ENCODE measurements at regions not wholly inside any gene's neighbourhood (a gene's known extent, or its start where the extent isn't known, plus 50 kb on each side); places are given as distances from the start of the nearest gene placed in this dataset.
"Not testable (repeated sequence)": the region's sequence is repeated elsewhere in the genome, so short reads cannot be mapped to it uniquely, and the experiment has no call there.

DNA sequence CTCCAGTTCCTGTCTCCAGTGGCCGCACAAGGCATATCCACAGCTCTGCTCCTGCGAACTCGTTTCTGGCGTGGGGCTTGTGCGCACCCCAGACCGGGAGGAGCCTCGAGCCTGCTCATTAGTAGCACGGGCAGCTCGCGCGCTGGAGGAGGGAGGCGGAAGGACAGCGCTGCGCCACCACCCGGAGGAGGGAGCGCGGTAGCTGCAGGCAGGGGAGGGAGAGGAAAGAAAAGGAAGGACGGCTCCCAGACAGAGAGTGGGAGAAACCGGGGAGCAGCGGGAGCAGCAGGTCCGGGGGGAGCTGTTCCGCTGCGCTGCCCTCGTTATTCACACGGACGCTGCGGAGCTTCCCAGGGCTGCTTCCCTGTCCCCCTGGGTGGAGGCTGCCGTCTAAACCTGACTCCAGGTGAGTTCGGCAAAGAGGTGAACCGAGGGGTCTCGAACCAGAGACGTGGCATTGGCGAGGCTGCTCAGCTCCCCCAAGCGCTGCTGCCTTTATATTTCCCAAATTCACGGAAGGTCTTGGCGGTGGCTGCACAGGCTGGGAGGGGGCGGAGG, 121.3 kb upstream of the ZNF717 start:
- Histone ChIP-seq H3K4me3 (peak overlapping the region; percentile 64), H3F3A (ENCODE audit: low read depth) (no peaks in the 10 kb centered on the region), H3K4me1 (no peaks in the 10 kb centered on the region), H3K4me2 (peak overlapping the region; percentile 73), H3K9ac (no peak overlapping the region), H3K79me2 (ENCODE audit: low read depth) (no peaks in the 10 kb centered on the region), H3K9me3 (ENCODE audit: low read depth) (no peaks in the 10 kb centered on the region), H3K27ac (no peak overlapping the region), H4K20me1 (ENCODE audit: low read depth) (no peaks in the 10 kb centered on the region), H3K36me3 (no peaks in the 10 kb centered on the region), H3K27me3 (peaks cover 30% of the 10 kb centered on the region), H2AFZ (replicated peaks) (peak overlapping the region; percentile 93)
- Mint-ChIP-seq H3K4me1 (peaks cover 5% of the 10 kb centered on the region), H3K36me3 (no peaks in the 10 kb centered on the region), H3K9me3 (no peaks in the 10 kb centered on the region), H3K4me3 (peak overlapping the region; percentile 89), H3K27me3 (ENCODE audit: insufficient read depth, low read depth) (no peaks in the 10 kb centered on the region), H3K27ac (no peak overlapping the region)
- no peak for TF ChIP-seq EZH2phosphoT487 (IDR thresholded peaks at IDR 0.05)
- TF ChIP-seq, protein P1, sequence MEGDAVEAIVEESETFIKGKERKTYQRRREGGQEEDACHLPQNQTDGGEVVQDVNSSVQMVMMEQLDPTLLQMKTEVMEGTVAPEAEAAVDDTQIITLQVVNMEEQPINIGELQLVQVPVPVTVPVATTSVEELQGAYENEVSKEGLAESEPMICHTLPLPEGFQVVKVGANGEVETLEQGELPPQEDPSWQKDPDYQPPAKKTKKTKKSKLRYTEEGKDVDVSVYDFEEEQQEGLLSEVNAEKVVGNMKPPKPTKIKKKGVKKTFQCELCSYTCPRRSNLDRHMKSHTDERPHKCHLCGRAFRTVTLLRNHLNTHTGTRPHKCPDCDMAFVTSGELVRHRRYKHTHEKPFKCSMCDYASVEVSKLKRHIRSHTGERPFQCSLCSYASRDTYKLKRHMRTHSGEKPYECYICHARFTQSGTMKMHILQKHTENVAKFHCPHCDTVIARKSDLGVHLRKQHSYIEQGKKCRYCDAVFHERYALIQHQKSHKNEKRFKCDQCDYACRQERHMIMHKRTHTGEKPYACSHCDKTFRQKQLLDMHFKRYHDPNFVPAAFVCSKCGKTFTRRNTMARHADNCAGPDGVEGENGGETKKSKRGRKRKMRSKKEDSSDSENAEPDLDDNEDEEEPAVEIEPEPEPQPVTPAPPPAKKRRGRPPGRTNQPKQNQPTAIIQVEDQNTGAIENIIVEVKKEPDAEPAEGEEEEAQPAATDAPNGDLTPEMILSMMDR (IDR thresholded peaks at IDR 0.05): peak; percentile 54
- TF ChIP-seq EZH2 (IDR thresholded peaks at IDR 0.05): no peak
- DNase-seq (ENCODE audit: low spot score): peak; percentile 88

DNA sequence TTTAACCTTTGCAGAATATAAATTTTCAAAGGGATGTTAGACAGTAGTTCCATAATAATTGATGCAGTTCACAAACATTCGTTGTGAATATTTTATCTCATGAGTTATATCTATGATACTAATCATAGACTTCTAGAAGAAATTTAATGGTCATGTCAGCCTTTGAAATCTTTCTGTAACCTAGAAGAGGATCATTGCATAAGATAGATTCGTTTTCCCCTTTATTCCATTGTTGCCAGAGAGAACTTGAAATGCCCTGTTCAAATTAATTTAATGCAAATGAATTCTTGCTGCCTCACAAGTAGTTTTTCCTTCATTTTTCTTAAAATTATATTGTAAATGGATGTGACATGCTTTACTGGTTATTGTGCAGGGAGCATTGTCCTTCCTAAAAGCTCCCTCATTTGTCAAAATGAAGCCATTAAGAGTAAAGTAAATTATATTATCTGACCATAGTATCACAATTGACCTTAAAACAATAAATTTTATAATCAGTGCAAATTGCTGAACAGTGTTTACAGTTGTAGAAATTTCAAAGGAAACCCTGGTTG, 128.5 kb upstream of the ZNF717 start:
- Histone ChIP-seq H3F3A (ENCODE audit: low read depth) (no peaks in the 10 kb centered on the region), H3K4me1 (no peaks in the 10 kb centered on the region), H3K9me3 (ENCODE audit: low read depth) (no peaks in the 10 kb centered on the region), H2AFZ (replicated peaks) (no peak overlapping the region), H3K9ac (no peak overlapping the region), H3K4me2 (no peak overlapping the region), H3K79me2 (ENCODE audit: low read depth) (no peaks in the 10 kb centered on the region), H3K4me3 (no peak overlapping the region), H3K36me3 (no peaks in the 10 kb centered on the region), H4K20me1 (ENCODE audit: low read depth) (no peaks in the 10 kb centered on the region), H3K27me3 (no peaks in the 10 kb centered on the region), H3K27ac (no peak overlapping the region)
- TF ChIP-seq, protein P1 (IDR thresholded peaks at IDR 0.05): no peak
- TF ChIP-seq EZH2 (IDR thresholded peaks at IDR 0.05) (no peak), EZH2phosphoT487 (IDR thresholded peaks at IDR 0.05) (no peak)
- no peaks in the 10 kb centered on the region for H3K4me1 Mint-ChIP-seq
- DNase-seq (ENCODE audit: low spot score): no peak
- no peak overlapping the region for H3K27ac Mint-ChIP-seq
- H3K27me3 Mint-ChIP-seq (ENCODE audit: insufficient read depth, low read depth): peaks cover 2% of the 10 kb centered on the region
- H3K4me3 Mint-ChIP-seq: no peak overlapping the region
- peaks cover 4% of the 10 kb centered on the region for H3K9me3 Mint-ChIP-seq
- no peaks in the 10 kb centered on the region for H3K36me3 Mint-ChIP-seq

DNA sequence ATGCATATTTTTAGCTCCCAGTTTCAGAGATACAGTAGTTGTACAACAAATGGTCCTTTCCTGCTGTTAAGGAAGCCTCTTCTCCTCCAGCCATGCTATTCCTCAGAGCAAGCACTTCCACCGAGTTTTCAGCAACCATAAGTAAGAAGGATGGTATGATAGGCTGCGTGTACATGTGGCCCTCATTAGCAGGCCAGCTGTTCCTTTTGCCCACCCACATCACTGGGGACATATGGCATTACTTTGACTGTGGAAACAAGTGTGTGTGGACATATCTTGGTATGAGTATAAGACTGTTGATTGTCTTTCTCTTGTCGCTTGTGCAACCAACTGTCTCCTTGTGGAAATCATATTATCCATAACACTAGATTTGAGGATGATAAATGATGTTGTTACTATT, 129.4 kb upstream of the ZNF717 start:
- DNase-seq (ENCODE audit: low spot score); H2AFZ ChIP-seq (replicated peaks); H3K4me2 ChIP-seq; H3K9ac ChIP-seq; H3F3A ChIP-seq (ENCODE audit: low read depth); H3K4me3 Mint-ChIP-seq; H3K27ac Mint-ChIP-seq; H3K27me3 ChIP-seq; H3K4me1 Mint-ChIP-seq; H3K4me3 ChIP-seq; H3K9me3 ChIP-seq (ENCODE audit: low read depth); H3K27ac ChIP-seq; H3K4me1 ChIP-seq; H3K36me3 ChIP-seq; H3K27me3 Mint-ChIP-seq (ENCODE audit: insufficient read depth, low read depth); H3K9me3 Mint-ChIP-seq; H4K20me1 ChIP-seq (ENCODE audit: low read depth); H3K79me2 ChIP-seq (ENCODE audit: low read depth); H3K36me3 Mint-ChIP-seq: not testable (repeated sequence)

DNA sequence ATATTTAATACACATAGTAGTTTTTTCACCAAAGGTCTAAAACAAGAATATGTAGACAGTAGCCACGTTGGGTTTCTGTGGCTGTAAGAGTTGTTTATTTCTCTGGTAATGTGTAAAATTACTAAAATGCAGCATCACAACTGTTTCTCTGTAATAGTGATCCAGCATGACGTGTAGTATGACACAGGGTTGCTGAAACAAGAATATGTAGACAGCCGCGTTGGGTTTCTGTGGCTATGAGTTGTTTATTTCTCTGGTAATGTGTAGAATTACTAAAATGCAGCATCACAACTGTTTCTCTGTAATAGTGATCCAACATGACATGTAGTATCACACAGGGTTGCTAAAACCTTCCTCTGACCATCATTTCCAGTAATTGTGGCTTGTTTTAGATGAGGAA, 153.6 kb upstream of the ZNF717 start:
- H3K4me1 Mint-ChIP-seq: no peaks in the 10 kb centered on the region
- no peaks in the 10 kb centered on the region for H3K36me3 ChIP-seq
- H3K27ac ChIP-seq: no peak overlapping the region
- H2AFZ ChIP-seq (replicated peaks): no peak overlapping the region
- no peaks in the 10 kb centered on the region for H3K27me3 Mint-ChIP-seq (ENCODE audit: insufficient read depth, low read depth)
- no peak overlapping the region for H3K4me2 ChIP-seq
- H3K9ac ChIP-seq: no peak overlapping the region
- no peak overlapping the region for H3K4me3 ChIP-seq
- H3K79me2 ChIP-seq (ENCODE audit: low read depth): no peaks in the 10 kb centered on the region
- no peaks in the 10 kb centered on the region for H3K9me3 ChIP-seq (ENCODE audit: low read depth)
- peaks cover 4% of the 10 kb centered on the region for H3K4me1 ChIP-seq
- no peaks in the 10 kb centered on the region for H4K20me1 ChIP-seq (ENCODE audit: low read depth)
- no peaks in the 10 kb centered on the region for H3K9me3 Mint-ChIP-seq
- no peak for DNase-seq (ENCODE audit: low spot score)
- no peaks in the 10 kb centered on the region for H3K36me3 Mint-ChIP-seq
- no peaks in the 10 kb centered on the region for H3K27me3 ChIP-seq
- H3K27ac Mint-ChIP-seq: no peak overlapping the region
- H3F3A ChIP-seq (ENCODE audit: low read depth): no peaks in the 10 kb centered on the region
- H3K4me3 Mint-ChIP-seq: no peak overlapping the region
- no peak for TF ChIP-seq EZH2 (IDR thresholded peaks at IDR 0.05)
- TF ChIP-seq EZH2phosphoT487 (IDR thresholded peaks at IDR 0.05): no peak
- TF ChIP-seq, protein P1 (IDR thresholded peaks at IDR 0.05): no peak
